DMS 273 treated with DMSO at 0.1 percent for 48 hours (cell line): ENCODE measurements at regions not wholly inside any gene's neighbourhood (a gene's known extent, or its start where the extent isn't known, plus 50 kb on each side); places are given as distances from the start of the nearest gene placed in this dataset.
"Not testable (repeated sequence)": the region's sequence is repeated elsewhere in the genome, so short reads cannot be mapped to it uniquely, and the experiment has no call there.

Experiments
- DNase-seq: peaks from one replicate; lab custom pipeline; 2025; lab: John Stamatoyannopoulos, UW

DNA sequence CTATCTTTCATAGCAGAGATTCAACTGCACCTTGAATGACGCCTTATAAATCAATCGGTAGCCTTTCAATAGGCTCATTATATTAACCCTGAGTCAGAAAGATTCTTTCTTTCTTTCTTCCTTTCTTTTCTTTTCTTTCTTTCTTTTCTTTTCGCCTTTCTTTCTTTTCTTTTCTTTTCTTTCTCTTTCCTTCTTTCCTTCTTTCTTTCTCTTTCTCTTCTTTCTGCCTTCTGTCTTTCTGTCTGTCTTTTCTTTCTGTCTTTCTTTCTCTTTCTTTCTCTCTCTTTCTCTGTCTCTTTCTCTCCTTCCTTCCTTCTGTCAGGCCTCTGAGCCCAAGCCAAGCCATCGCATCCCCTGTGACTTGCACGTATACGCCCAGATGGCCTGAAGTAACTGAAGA, 86.0 kb upstream of the CLINT1 start:
- no peak for DNase-seq

DNA sequence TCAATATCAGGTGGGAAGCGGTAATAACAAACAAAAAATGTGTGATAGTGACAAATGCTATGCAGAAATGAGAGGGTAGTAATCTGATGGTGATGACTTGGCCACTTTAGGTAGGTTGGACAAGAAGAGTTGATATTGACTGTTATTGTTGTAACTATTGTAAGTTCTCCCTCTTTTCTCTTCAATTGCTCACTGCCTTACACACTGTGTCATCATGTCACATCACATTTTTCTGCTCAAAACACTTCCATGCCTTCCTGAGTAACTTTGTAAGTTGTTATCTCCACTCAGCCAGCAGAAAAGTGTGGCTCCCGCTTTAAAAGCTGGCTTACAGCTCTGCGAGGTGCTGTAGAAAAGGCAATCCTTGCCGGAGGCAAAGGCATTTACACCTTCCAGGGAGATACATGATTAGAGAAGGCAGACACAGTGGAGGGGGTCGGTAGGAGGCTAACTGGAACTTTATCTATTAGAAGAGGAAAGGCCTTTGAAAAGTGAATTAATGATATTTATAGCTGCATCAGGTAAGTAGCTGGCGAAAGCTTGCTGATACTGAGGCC, 85.2 kb upstream of the CLINT1 start:
- no peak for DNase-seq

DNA sequence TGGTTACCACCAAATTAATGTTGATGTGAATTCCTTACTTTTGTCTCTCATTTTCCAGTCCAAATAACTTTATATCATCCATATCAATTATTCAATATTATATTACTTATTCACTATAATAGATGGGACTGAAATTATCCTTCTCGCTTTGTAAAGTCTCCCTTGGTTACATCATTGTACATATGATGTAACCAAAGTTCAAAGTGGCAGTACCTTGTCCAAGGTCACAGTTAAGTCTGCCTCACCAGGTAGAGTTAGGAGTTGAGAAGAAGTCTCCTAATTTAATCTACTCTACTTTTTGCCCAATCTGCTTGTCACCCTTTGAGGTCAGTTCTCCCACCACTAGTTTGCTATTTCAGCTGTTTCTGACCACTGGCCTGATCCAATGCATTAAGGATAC, 83.7 kb upstream of the CLINT1 start:
- no peak for DNase-seq

DNA sequence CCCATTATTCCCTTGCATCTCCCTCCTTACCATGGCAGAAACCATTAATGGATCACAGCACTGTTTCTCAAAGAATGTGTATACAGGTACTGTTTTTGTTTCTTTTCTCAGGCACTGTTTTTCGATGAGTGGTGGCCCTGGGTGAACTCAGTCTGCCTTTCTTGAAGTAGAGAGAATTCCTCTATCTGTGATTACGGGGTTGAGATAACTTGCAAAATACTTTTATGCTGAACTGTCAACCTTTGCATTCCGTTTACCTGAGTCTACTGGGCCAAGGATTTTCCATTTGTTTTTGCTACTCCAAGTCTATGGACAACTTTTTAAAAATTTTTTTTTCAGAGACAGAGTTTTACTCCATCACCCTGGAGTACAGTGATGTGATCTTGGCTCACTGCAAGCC, 82.7 kb upstream of the CLINT1 start:
- DNase-seq, result no peak

DNA sequence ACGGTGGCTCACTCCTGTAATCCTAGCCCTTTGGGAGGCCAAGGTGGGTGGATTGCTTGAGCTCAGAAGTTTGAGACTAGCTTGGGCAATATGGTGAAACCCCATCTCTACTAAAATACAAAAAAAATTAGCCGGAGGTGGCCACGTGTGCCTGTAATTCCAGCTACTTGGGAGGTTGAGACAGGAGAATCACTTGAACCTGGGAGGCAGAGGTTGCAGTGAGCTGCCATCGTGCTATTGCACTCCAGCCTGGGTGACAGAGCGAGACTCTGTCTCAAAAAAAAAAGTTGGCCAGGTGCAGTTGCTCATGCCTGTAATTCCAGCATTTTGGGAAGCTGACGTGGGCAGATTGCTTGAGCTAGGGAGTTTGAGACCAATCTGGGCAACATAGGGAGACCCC, 79.2 kb upstream of the CLINT1 start:
- DNase-seq, result not testable (repeated sequence)

DNA sequence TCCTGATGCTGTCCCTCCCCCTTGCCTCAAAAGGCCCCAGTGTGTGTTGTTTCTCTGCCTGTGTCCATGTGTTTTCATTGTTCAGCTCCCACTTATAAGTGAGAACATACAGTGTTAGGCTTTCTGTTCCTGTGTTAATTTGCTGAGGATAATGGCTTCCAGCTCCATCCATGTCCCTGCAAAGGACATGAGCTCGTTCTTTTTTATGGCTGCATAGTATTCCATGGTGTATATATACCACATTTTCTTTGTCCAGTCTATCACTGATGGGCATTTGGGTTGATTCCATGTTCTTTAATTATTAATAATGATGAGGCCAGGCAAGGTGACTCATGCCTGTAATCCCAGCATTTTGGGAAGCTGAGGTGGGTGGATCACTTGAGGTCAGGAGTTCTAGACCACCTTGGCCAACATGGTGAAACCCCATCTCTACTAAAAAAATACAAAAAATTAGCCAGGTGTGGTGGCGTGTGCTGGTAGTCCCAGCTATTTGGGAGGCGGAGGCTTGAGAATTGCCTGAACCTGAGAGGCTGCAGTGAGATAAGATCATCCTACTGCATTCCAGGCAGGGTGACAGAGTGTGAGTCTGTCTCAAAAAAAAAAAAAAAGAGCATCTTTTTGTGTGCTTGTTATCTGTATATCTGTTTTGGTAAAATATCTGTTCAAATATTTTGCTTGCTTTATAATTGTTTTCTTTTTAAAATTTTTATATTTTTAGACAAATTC, 78.0 kb upstream of the CLINT1 start:
- not testable (repeated sequence) for DNase-seq

DNA sequence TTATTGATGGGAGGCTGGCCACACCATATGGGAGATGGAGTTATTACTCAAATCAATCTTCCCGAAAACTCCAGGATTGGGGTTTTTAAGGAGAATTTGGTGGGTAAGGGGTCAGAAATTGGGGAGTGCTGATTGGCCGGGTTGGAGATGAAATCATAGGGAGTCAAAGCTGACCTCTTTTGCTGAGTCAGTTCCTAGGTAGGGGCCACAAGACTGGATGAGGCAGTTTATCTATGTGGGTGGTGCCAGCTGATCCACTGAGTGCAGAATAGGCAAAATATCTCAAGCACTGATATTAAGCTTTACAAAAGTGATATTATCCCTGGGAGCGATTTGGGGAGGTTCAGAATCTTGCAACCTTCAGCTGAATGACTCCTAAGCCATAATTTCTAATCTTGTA, 75.7 kb upstream of the CLINT1 start:
- DNase-seq, result no peak

DNA sequence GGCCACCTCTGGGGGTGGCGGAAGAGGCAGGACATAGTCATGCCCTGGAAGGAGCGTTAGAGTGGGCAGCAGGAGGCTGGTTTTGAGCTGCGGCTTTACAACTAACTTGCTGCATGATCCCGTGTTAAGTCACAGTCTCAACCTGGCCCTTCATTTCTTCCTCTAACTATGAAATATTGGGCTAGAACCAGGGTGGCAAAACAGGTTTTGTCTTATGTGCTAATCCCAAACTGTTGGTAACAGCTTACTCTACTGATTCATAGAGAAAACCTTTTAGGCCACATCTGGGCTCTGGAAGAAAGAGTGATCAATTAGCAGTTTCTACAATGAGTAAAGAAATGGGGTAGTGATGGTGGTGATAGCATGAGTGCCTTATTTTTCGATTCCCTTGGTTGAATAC, 74.1 kb upstream of the CLINT1 start:
- no peak for DNase-seq

DNA sequence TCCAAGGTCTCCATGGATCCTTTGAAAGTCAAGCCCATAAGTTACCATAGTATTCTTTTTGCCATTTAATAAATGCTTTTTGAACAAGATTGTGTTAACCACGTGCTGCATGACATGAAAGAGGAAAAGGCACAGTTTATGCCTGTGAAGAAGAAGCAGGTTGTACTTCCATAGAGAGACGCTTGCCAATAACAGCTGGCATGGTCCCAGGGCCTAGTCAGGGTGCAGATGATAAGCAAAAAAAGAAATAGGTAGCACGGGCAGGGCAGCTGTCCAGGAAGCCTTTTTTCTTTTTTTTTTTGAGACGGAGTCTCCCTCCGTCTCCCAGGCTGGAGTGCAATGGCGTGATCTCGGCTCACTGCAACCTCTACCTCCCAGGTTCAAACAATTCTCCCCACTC, 71.8 kb upstream of the CLINT1 start:
- DNase-seq, result peak; percentile 2

DNA sequence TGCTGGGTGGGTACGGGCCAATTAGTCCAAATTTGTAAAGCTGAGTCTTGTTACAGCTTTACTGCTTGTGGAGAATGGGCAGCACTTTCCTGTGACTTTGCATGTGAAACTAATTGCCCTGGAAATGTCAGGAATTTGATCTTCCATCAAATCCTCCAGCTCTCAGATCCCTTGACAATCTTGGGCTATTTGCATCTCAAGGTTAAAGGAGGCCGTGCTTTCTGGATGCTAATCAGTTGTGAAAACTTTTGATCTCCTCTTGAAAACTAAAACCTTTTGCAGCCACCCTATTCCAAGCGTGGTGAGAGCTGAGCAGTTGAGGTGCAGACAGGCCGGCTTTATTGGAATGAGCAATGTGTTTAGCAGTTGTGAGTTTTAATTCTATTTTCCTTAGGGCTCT, 68.0 kb upstream of the CLINT1 start:
- no peak for DNase-seq

DNA sequence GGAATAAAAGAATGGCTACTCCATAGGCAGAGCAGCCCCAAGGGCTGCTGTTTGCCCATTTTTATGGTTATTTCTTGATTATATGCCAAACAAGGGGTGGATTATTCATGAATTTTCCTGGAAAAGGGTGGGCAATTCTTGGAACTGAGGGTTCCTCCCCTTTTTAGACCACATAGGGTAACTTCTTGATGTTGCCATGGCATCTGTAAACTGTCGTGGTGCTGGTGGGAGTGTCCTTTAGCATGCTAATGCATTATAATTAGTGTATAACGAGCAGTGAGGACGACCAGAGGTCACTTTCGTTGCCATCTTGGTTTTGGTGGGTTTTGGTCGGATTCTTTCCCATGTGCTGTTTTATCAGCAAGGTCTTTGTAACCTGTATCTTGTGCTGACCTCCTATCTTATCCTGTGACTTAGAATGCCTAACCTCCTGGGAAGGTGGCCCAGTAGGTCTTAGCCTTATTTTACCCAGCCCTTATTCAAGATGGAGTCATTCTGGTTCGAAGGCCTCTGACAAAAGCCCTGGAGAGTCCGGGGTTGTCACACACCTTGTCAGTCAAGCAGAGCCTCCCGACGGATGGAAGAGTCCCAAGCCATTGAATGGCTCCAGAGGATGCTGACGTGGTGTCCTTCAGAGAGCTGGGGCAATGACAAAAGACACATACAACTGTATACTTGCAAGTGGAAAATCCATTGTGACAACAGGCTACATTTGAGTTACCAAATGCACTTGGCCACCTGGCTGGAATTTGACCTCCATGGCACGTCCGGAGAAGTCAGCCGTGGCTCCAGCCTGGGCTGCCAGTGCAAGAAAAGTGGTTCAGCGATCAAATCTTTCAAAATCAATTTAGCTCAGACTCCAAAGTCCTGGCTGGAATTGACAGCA, 67.1 kb upstream of the CLINT1 start:
- DNase-seq, result no peak

DNA sequence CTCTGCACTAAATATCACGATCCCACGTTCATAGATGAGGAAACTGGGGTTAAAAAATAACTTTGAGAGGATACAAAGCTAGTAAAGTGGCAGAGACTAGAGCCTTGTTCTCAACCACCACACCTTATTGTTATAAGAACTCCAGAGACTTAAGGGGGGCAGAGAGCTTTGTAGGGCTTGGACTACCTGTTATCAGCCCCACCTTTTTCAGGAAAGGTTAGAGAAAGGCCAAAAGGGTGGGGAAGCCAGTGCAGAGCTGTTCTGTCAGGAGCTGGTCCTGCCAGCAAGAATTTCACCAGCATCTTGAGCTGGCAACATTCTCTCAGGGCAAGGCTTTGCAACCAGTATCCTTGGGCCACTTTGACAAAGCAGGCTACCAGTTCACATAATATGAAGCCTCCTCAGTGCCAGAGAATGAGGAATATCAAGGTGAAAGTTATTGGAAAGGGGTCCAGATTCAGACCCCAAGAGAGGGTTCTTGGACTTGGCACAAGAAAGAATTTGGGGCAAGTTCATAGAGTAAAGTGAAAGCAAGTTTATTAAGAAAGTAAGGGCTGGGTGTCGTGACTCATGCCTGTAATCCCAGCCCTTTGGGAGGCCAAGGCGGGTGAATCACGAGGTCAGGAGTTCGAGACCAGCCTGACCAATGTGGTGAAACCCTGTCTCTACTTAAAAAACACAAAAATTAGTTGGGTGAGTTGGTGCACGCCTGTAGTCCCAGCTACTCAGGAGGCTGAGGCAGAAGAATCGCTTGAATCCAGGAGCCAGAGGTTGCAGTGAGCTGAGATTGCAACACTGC, 66.2 kb upstream of the CLINT1 start:
- no peak for DNase-seq

DNA sequence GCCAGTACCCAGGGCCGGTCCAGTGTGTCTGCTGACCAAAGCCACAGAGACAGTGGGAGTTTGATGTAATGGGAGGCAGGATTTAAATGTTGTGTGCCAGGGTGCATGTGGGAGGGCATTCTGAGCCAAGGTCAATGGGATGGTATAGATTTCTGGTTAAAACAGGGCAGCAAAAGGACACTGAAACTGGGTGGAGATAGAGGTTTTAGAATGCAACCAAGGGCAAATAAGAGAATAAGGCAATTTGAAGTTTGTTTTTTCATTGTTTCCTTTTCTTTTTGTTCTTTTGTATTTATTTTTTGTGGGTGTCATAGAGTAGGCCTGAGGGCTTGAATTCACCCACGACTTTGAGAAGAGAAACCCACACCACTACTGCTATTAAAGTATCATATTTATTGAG, 65.5 kb upstream of the CLINT1 start:
- DNase-seq, result no peak

DNA sequence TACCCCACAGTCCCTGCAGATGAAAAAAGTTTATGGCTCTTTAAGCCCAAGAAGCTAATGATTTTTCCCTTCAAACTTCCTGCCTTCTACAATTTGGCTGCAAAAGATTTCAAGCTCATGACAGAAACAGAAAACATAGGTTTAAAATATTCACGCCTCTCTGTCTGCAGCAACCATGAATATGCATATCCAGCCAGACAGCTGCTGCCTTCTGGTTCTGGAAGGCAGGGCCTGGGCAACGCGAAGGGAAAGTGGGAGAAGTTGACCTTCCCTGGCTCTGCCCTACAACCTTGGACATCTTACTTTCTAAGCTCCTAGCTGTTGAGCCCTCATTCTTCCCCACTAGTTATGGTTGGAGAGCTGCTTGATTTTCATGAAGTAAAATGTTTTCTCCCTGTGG, 64.8 kb upstream of the CLINT1 start:
- no peak for DNase-seq

DNA sequence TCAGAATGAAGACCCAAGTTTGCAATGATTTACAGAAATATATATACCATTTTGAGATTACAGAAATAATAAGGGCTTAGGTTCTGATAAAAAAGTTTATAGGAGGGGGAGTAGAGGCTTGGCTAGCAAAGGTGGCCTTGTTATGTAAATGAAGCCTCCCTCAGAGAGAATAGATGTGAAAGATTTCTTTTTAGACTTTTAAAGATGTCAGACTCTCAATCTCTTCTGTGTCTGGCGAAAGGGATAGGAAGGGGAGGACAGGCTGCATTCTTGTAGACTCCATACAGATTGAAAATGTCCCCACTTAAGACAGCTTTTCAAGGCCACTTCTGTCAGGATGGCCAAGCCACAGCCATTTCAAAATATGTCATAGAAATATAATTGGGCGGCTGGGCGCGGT, 63.1 kb upstream of the CLINT1 start:
- no peak for DNase-seq

DNA sequence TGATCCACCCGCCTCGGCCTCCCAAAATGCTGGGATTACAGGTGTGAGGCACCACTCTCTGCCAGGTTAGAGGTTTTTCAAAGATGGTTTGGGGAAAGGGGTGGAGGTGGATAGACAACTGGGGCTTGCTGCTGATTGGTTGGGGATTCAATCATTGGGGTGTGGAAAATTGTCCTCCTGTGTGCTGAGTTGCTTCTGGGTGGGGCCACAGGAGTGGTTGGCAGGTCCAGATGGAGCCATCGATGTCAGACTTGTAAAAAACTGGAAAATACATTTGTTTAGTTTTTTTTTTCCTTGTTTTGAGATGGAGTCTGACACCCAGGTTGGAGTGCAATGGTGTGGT, 61.9 kb upstream of the CLINT1 start:
- no peak for DNase-seq

DNA sequence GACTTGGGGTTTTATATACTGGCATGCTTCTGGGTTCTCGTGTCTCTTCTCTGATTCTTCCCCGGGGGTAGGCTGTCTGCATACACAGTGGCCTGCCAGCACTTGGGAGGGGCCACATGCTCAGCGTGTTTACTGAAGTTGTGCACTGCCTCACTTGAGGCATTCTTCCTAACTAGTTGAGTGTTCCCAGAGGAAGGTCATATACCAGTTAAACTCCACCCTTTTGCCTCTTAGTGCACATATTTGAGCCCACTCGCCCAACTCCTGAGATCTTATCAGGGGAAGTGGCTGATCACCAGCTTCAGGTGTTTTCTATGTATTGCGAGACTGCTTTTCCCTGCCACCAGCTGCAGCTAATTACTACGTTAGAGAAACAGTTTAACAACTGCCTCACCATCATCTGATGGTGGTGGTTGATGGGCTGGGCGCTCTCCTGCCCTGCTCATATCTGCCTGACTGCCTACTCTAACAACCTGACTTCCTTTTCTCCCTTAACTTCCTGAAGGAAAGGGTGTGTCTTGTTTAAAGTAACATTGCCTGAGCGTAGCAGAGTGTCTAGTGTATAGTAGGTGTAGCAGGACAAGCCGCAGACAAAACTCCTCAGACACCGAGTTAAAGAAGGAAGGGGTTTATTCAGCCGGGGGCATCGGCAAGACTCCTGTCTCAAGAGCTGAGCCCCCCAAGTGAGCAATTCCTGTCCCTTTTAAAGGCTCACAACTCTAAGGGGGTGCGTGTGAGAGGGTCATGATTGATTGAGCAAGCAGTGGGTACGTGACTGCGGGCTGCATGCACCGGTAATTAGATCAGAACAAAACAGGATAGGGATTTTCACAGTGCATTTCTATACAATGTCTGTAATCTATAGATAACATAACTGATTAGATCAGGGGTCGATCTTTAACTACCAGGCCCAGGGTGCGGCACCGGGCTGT, 60.1 kb upstream of the CLINT1 start:
- no peak for DNase-seq

DNA sequence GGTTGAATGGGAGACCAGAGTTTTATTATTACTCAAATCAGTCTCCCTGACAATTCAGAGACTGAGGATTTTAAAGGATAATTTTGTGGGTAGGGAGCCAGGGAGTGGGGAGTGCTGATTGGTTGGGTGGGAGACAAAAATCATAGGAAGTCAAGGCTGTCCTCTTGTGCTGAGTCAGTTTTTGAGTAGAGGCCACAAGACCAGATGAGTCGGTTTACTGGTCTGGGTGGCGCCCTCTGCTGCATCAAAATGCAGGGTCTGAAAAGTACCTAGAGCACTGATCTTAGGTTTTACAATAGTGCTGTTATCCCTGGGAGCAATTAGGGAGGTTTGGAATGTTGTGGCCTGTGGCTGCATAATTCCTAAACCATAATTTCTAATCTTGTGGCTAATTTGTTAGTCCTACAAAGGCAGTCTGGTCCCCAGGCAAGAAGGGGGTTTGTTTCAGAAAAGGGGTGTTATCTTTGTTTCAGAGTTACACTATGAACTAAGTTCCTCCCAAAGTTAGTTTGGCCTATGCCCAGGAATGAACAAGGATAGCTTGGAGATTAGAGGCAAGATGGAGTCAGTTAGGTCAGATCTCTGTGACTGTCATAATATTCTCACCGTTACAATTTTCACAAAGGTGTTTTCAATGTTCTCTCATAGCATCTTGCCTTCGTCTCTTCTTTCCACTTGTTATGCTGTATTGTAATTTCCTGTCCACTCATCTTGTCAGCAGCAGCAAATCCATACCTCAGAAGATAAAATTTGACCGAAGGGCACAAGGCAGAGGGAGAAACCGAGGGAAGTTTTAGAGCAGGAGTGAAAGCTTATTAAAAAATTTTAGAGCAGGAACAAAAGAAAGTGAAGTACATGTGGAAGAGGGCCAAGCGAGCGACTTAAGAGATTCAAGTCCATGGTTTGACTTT, 59.2 kb upstream of the CLINT1 start:
- peak; percentile 61 for DNase-seq

DNA sequence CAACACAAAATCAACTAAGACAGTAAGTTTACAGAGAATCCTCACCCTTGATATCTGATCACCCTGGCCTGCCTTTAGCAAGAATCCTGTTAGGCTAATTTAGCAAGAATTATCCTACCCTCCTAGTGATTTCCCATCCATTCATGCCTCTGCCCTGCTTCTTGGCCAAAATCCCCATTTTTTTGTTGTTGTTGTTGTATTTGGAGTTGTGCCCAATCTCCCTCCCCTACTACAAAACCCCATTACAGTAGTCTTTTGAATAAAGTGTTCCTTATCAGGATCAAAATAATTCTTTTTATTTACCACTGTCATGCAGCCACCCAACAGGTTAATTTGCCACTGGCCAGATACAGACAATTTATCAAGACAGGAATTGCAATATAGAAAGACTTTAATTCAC, 58.5 kb upstream of the CLINT1 start:
- DNase-seq, result no peak

DNA sequence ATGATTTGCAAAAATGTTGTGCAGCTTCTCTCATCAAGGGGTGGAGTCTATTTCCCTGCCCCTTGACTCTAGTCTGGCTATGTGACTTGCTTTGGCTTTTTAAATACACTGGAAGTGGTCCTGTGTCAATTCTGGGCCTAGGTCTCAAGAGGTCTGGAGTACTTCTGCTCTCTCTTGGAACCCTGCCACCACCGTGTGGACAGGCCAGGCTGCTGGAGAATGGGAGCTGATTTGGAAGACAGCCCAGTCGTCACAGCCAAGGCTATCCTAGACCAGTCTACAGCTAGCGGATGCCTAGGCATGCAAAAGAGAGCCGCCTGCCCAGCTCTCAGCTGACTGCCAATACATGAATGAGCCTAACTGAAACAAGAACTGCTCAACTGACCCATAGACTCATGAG, 56.7 kb upstream of the CLINT1 start:
- peak; percentile 64 for DNase-seq
